GM21786 (cell line): ENCODE measurements at regions not wholly inside any gene's neighbourhood (a gene's known extent, or its start where the extent isn't known, plus 50 kb on each side); places are given as distances from the start of the nearest gene placed in this dataset.
A peak's percentile ranks its signal among the peaks of the same experiment; 100 is the strongest.
"Not testable (repeated sequence)": the region's sequence is repeated elsewhere in the genome, so short reads cannot be mapped to it uniquely, and the experiment has no call there.

ENCODE experiments used
- ATAC-seq: cut with Tn5 transposase; IDR thresholded peaks from one replicate; pipeline ENCODE4 v1.9.1; 2021; ENCODE audit not compliant: unreplicated experiment

GRCh38 chr5:1598950-1599737, 75.4 kb upstream of the LPCAT1 start:
- not testable (repeated sequence) for ATAC-seq

- not testable (repeated sequence) for ATAC-seq
Measured at GRCh38 chr5:1597093-1597473, 73.3 kb upstream of the LPCAT1 start.

GRCh38 chr5:1596462-1597092, 72.8 kb upstream of the LPCAT1 start:
- not testable (repeated sequence) for ATAC-seq

GRCh38 chr5:1594357-1595106, 70.8 kb upstream of the LPCAT1 start:
- peak; percentile 95 for ATAC-seq

- peak; percentile 10 for ATAC-seq
Measured at GRCh38 chr5:1593903-1594356, 70.2 kb upstream of the LPCAT1 start.

GRCh38 chr5:1588071-1588694, 64.4 kb upstream of the LPCAT1 start:
- not testable (repeated sequence) for ATAC-seq

- not testable (repeated sequence) for ATAC-seq
Measured at GRCh38 chr5:1583081-1583875, 59.5 kb upstream of the LPCAT1 start.

GRCh38 chr5:1579389-1579788, 55.6 kb upstream of the LPCAT1 start:
- ATAC-seq: not testable (repeated sequence)

GRCh38 chr5:1576851-1577250, 53.1 kb upstream of the LPCAT1 start:
- ATAC-seq: not testable (repeated sequence)

- not testable (repeated sequence) for ATAC-seq
Measured at GRCh38 chr5:1575991-1576714, 52.4 kb upstream of the LPCAT1 start.

- ATAC-seq: not testable (repeated sequence)
Measured at GRCh38 chr5:1575491-1575890, 51.7 kb upstream of the LPCAT1 start.

- ATAC-seq: not testable (repeated sequence)
Measured at GRCh38 chr5:1574023-1574318, 50.2 kb upstream of the LPCAT1 start.

- not testable (repeated sequence) for ATAC-seq
Measured at GRCh38 chr5:1573217-1574022, 49.7 kb upstream of the LPCAT1 start.
